ENCODE measurements at regions not wholly inside any gene's neighbourhood (a gene's known extent, or its start where the extent isn't known, plus 50 kb on each side); places are given as distances from the start of the nearest gene placed in this dataset.
"Not testable (repeated sequence)": the region's sequence is repeated elsewhere in the genome, so short reads cannot be mapped to it uniquely, and the experiment has no call there.

DNA sequence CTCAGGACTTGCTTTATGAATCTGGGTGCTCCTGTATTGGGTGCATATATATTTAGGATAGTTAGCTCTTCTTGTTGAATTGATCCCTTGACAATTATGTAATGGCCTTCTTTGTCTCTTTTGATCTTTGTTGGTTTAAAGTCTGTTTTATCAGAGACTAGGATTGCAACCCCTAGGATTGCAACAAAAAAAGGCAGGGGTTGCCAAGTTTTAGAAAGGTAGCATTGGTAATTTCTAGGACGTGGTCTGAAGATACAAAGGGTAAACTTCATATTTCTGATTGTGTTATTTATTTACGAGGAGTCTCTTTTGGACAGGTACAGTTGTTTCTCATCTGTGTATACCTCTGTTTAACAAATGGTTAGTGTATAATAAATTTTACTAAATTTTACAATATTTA, 433.7 kb downstream of the BTG1 start:
- DNase-seq (ENCODE audit: missing footprints); intact Hi-C loops (cut with DNase I); ATAC-seq: not testable (repeated sequence)

GRCh38 chr12:91706466-91706865, 439.2 kb downstream of the BTG1 start:
- ATAC-seq = no peak
- no peak for DNase-seq (ENCODE audit: missing footprints)
- intact Hi-C loops (cut with DNase I) = no loop called here

GRCh38 chr12:91704446-91704845, 441.2 kb downstream of the BTG1 start:
- DNase-seq (ENCODE audit: missing footprints) = no peak
- no peak for ATAC-seq
- intact Hi-C loops (cut with DNase I) = no loop called here

- ATAC-seq = no peak
- no peak for DNase-seq (ENCODE audit: missing footprints)
- intact Hi-C loops (cut with DNase I) = no loop called here
Measured at GRCh38 chr12:91703491-91704283, 442.0 kb downstream of the BTG1 start.

- no peak for ATAC-seq
- intact Hi-C loops (cut with DNase I) = no loop called here
Measured at GRCh38 chr12:91702843-91703425, 442.7 kb downstream of the BTG1 start.

DNA sequence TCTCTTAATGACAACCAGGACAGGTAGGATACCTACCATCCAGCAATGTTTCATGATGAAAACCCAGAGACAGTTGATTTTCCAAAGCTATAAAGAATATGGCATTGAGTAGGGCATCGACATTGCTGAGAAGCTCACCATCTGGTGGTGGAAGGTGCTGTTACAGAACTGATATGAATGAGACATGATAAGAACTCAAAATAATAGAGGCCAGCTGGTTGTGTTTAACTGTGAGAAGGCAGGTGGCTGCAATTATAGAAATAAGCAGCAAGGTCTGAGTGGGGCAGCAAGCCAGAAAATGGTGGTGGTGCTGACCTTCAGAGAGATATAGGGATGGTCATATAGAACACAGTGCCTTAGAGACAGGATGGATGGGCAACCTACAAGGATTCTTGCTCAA, 449.7 kb downstream of the BTG1 start:
- no peak for DNase-seq (ENCODE audit: missing footprints)
- no peak for ATAC-seq
- intact Hi-C loops (cut with DNase I) = no loop called here

More at GRCh38 chr12:91702843-91703425, 442.7 kb downstream of the BTG1 start:
- no peak for DNase-seq (ENCODE audit: missing footprints)

DNA sequence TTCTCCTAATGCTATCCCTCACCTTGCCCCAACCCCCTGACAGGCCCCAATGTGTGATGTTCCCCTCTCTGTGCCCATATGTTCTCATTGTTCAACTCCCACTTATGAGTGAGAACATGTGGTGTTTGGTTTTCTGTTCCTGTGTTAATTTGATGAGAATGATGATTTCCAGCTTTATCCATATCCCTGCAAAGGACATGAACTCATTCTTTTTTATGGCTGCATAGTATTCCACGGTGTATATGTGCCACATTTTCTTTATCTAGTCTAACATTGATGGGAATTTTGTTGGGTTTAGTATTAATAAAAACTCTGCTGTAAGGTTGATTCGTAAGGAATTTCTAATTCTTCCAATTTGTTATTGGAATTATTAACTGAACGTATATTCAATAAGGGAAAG, 450.2 kb downstream of the BTG1 start:
- DNase-seq (ENCODE audit: missing footprints); ATAC-seq: not testable (repeated sequence)

DNA sequence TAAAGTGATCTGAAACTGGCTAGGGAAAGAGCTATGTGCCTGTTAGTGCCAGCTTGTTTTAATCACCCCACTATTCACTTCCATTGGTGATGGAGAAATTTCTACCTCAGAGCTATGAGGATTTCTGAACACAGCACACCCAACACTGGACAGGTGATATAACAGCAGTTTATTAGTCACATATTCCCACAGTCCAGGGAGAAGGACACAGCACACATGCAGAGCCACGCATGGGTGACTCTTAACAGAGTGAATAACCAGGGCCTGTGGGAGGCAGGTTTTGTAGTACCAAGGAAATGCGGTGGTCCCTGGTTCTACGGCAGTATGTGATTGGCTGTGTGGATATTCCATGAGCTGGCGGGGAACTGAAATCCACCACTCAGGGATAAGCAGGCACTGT, 455.1 kb downstream of the BTG1 start:
- intact Hi-C loops (cut with DNase I) = no loop called here
- no peak for ATAC-seq

More for the DNA sequence above, 450.2 kb downstream of the BTG1 start:
- intact Hi-C loops (cut with DNase I) = not testable (repeated sequence)

GRCh38 chr12:91687052-91688017, 458.3 kb downstream of the BTG1 start:
- DNase-seq (ENCODE audit: missing footprints) (no peak), ATAC-seq (no peak)
- intact Hi-C loops (cut with DNase I) = no loop called here

More for the DNA sequence above, 455.1 kb downstream of the BTG1 start:
- no peak for DNase-seq (ENCODE audit: missing footprints)

DNA sequence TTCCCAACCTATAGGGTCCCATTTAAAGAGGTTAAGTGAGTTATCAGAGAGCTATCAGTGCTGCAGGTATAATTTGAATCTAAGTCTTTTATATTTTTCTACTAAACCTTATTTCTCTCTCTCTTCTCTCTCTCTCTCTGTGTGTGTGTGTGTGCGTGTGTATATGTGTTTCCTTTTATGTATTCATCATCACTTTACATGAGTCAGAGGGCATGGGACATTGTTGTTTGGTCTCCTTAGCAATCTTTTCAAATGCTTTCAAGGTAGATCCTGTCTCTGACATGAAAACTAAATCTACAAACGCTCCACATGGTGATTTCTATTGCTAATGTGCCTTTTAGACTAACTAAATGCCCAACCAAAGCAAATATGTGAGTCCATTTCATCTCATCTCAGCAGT, 459.7 kb downstream of the BTG1 start:
- ATAC-seq (no peak), DNase-seq (ENCODE audit: missing footprints) (no peak)
- intact Hi-C loops (cut with DNase I) = no loop called here

- DNase-seq (ENCODE audit: missing footprints) (no peak), ATAC-seq (no peak)
- intact Hi-C loops (cut with DNase I) = no loop called here
Measured at GRCh38 chr12:91681751-91682150, 463.9 kb downstream of the BTG1 start.

GRCh38 chr12:91680864-91681263, 464.8 kb downstream of the BTG1 start:
- ATAC-seq = no peak
- intact Hi-C loops (cut with DNase I) = no loop called here
- no peak for DNase-seq (ENCODE audit: missing footprints)

DNA sequence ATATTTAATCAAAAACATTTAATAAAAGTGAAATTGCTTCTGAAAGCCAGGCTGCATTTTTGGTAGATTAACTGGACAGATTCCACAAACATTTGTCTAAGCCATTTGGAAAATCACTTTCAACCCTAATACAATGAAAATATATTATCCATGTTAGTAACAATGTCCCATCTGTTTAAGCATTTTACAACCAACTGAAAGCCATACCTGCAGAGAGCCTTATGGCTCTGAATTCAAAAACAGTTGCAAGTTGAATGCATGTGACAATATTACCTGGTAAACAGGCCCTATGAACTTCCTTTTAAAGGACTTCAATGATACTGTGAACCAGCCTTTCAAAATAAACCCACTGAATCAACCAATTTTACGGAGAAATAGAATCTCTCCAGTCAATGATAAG, 468.1 kb downstream of the BTG1 start:
- ATAC-seq = no peak
- no peak for DNase-seq (ENCODE audit: missing footprints)
- intact Hi-C loops (cut with DNase I) = no loop called here

GRCh38 chr12:91675401-91675800, 470.2 kb downstream of the BTG1 start:
- ATAC-seq = no peak
- intact Hi-C loops (cut with DNase I) = no loop called here
- no peak for DNase-seq (ENCODE audit: missing footprints)

- DNase-seq (ENCODE audit: missing footprints) = no peak
- ATAC-seq = no peak
- intact Hi-C loops (cut with DNase I) = no loop called here
Measured at GRCh38 chr12:91672130-91672529, 473.5 kb downstream of the BTG1 start.

DNA sequence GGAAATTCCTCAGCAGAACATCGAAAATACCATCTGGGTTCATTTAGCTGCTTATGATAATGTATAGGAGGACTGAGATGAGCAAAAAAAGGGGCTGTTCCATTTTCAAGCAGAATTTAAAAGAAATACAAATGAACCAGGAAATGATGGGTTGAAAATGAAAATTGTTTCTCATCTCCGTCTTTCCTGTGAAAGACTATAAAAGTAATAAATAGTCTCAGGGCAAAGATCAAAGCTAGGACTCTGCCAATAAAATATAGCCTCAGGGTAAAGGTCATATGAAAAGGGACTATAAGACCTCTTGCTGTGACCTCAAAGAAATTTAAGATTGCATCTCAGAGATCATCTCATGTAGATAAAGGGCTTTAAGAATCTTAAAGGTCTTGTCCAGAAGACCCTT, 478.0 kb downstream of the BTG1 start:
- DNase-seq (ENCODE audit: missing footprints) (no peak), ATAC-seq (no peak)
- intact Hi-C loops (cut with DNase I) = no loop called here

GRCh38 chr12:91663744-91664143, 481.1 kb upstream of the DCN start:
- intact Hi-C loops (cut with DNase I) = no loop called here
- no peak for ATAC-seq
- no peak for DNase-seq (ENCODE audit: missing footprints)

DNA sequence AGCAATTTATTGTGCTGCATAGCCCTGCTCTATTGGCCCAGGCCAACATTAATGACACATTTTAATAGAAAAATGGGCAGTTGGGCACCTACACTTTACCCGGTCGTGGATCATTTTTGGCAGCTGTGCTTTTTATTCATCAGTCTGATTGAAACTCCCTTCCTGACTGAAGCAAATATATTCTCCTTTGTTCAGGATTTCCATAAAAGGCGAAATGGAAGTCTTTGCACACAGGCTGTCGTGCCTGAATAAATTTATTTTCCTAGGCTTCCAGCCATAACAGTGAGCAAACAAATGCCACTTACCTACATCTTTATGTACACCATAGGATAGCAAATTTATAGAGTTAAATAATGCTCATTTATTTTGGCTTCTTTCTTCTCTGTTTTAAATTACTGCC, 480.7 kb upstream of the DCN start:
- DNase-seq (ENCODE audit: missing footprints) (no peak), ATAC-seq (no peak)
- intact Hi-C loops (cut with DNase I) = no loop called here

DNA sequence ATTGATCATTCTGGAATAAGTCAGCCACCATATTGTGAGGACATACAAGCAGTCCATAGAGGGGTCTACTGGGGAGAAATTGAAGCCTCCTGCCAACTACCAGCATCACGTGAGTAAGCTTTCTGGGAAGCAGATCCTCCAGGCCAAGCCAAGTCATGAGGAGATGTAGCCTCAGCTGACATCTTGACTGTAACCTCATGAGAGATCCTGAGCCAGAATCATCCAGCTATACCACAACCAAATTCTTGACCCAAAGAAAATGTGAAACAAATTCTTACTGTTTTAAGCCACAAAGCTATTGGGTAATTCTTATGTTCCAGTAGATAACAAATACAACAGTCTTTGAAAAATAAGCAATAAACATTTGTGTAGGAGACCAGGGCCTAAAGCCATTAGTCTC, 479.4 kb upstream of the DCN start:
- ATAC-seq (no peak), DNase-seq (ENCODE audit: missing footprints) (no peak)
- intact Hi-C loops (cut with DNase I) = no loop called here

DNA sequence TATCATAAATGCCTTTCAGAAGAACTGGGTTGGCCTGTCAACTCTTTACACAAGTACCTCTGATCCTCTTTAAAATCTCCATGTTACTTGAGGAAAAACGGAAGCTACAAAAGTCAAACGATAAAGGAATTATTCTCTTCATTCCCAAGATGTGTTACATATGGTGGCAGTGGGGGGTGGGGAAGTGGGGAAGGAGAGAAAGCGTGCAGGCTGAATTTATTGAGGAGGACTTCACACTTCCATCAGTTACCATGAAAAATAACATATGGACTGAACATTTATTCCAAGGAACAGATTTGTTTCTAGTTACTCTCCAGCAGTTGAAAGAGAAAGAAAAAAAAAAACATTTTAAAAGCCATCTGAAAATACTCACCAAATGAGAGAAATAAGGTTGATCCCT, 474.4 kb upstream of the DCN start:
- intact Hi-C loops (cut with DNase I) = no loop called here
- no peak for ATAC-seq

More for the DNA sequence above, 474.4 kb upstream of the DCN start:
- no peak for DNase-seq (ENCODE audit: missing footprints)
